K562 (cell line): ENCODE measurements at regions not wholly inside any gene's neighbourhood (a gene's known extent, or its start where the extent isn't known, plus 50 kb on each side); places are given as distances from the start of the nearest gene placed in this dataset.

Experiments
- ATAC-seq: fragments of 200-7000 bp; cut with Tn5 transposase; 3 replicates; pipeline ENCODE4 v1.9.1; 2020; ENCODE audit warnings: moderate library complexity
- BruUV-seq: library from RNA; stranded (reverse); fragments of 400-500 nt; replicated peaks from 2 replicates; lab custom pipeline; 2021; lab: Mats Ljungman, UMichigan
- CTCF ChIA-PET: fragments of 300-600 bp; formaldehyde crosslinking; extraction: SDS; loops from one replicate; lab custom pipeline; 2021; ENCODE audit warnings: low intra/inter-chr PET ratio; lab: Yijun Ruan, JAX
- POLR2A ChIA-PET: fragments of 300-600, 350-650 bp; sonication (Branson Sonifier 250); formaldehyde crosslinking; extraction: SDS; loops from one replicate; lab custom pipeline; 2021; ENCODE audit warnings: antibody characterized with exemption, inconsistent platforms; lab: Yijun Ruan, JAX
- DNase-seq, 4 experiments: peaks; one replicate each; pipeline versions ENCODE4 v3.0.0 to v3.0.0-alpha.2; 2011 to 2018; ENCODE audit warnings: low spot score in 3 of 4, mixed read lengths in 3 of 4; ENCODE audit errors: extremely low read depth in 1 of 4
- FAIRE-seq: peaks from 2 replicates; lab custom pipeline; 2011; peaks lifted over from hg19 to GRCh38; lab: Jason Lieb, UNC
- H2AFZ ChIP-seq: 2 replicates; pipeline ENCODE4 v1.6.0; 2011; ENCODE audit warnings: low read depth, low read length, control low read depth, inconsistent platforms
- H3K27ac ChIP-seq: fragments of 200-600 bp; 3 replicates; pipeline ENCODE4 v1.8.0; 2011; ENCODE audit warnings: low read depth, mild to moderate bottlenecking, control low read depth, inconsistent platforms, low read length, moderate library complexity, mixed read lengths; ENCODE audit errors: extremely low read depth
- H3K27me3 ChIP-seq, 2 experiments: fragments of 300-600 bp in 1 of 2; 2 replicates in 1 of 2; 3 replicates in 1 of 2; pipeline versions ENCODE4 v1.6.0 to v1.8.0; 2011; ENCODE audit warnings: inconsistent platforms in 2 of 2, low read length in 2 of 2, mild to moderate bottlenecking in 1 of 2, mixed read lengths in 1 of 2, moderate library complexity in 1 of 2; ENCODE audit not compliant: control insufficient read depth in 2 of 2, insufficient read depth in 2 of 2
- H3K36me3 ChIP-seq: fragments of 300-600 bp; 3 replicates; pipeline ENCODE4 v1.8.0; 2011; ENCODE audit warnings: mild to moderate bottlenecking, low read length, inconsistent platforms; ENCODE audit not compliant: control insufficient read depth, insufficient read depth
- H3K4me1 ChIP-seq, 2 experiments: fragments of 200-600 bp in 1 of 2; replicated peaks in 1 of 2; 2 replicates in 1 of 2; 3 replicates in 1 of 2; pipeline versions ENCODE4 v1.5.1 to v1.8.0; 2011; ENCODE audit warnings: inconsistent platforms in 2 of 2, low read length in 2 of 2, mild to moderate bottlenecking in 1 of 2, mixed read lengths in 1 of 2, moderate library complexity in 1 of 2; ENCODE audit not compliant: control insufficient read depth in 2 of 2, insufficient read depth in 2 of 2
- H3K4me2 ChIP-seq: 2 replicates; pipeline ENCODE4 v1.6.1; 2011; ENCODE audit warnings: low read length, control low read depth, inconsistent platforms, mixed read lengths; ENCODE audit not compliant: insufficient read depth
- H3K4me3 ChIP-seq: fragments of 200-600 bp; sonication (generic), shearing (Covaris generic); 2 replicates; pipeline ENCODE4 v1.5.1; 2016; ENCODE audit warnings: control low read depth, inconsistent platforms
- H3K79me2 ChIP-seq: fragments of 200-600 bp; 3 replicates; pipeline ENCODE4 v1.8.0; 2011; ENCODE audit warnings: low read length, inconsistent platforms; ENCODE audit not compliant: control insufficient read depth, insufficient read depth
- H3K9ac ChIP-seq, 2 experiments: 2 replicates each; pipeline versions ENCODE4 v1.6.0 to v1.6.1; 2011; ENCODE audit warnings: low read depth in 2 of 2, low read length in 2 of 2, control low read depth in 1 of 2, inconsistent platforms in 1 of 2, mild to moderate bottlenecking in 1 of 2, mixed read lengths in 1 of 2; ENCODE audit not compliant: insufficient read depth in 1 of 2
- H3K9me1 ChIP-seq: one replicate; pipeline ENCODE4 v1.6.0; 2011; ENCODE audit warnings: inconsistent platforms, mild to moderate bottlenecking, low read length, moderate library complexity; ENCODE audit not compliant: control insufficient read depth, insufficient read depth
- H3K9me3 ChIP-seq: replicated peaks from 2 replicates; pipeline ENCODE4 v1.5.1; 2011; ENCODE audit warnings: low read depth, low read length, inconsistent platforms; ENCODE audit not compliant: control insufficient read depth, insufficient read depth
- H4K20me1 ChIP-seq: replicated peaks from 2 replicates; pipeline ENCODE4 v1.6.1; 2011; ENCODE audit warnings: low read length, inconsistent platforms, mixed read lengths; ENCODE audit not compliant: control insufficient read depth, insufficient read depth
- BDP1 ChIP-seq: IDR thresholded peaks from 3 replicates; pipeline ENCODE4 v1.6.1; 2011; ENCODE audit not compliant: insufficient read length, insufficient read depth
- CGGBP1 ChIP-seq: fragments of 250-450 bp; sonication (Bioruptor Pico); IDR thresholded peaks from 2 replicates; pipeline ENCODE4 v1.9.0; 2021; ENCODE audit warnings: mild to moderate bottlenecking
- CTBP1 ChIP-seq: fragments of 450-650 bp; IDR thresholded peaks from 2 replicates; pipeline ENCODE4 v1.6.1; 2016; ENCODE audit warnings: borderline replicate concordance
- ETV6 ChIP-seq, 3 experiments: fragments of 150-350 bp in 1 of 3; sonication (generic) in 1 of 3; formaldehyde crosslinking in 1 of 3; IDR thresholded peaks; 2 replicates each; pipeline versions ENCODE4 v1.6.1 to v1.8.0; 2014 to 2022; ENCODE audit warnings: borderline replicate concordance in 2 of 3, low read depth in 2 of 3, antibody characterized with exemption in 1 of 3, low read length in 1 of 3, mild to moderate bottlenecking in 1 of 3, missing genetic modification reagents in 1 of 3
- GTF3C2 ChIP-seq: IDR thresholded peaks from 3 replicates; pipeline ENCODE4 v1.6.1; 2011; ENCODE audit warnings: borderline replicate concordance, mild to moderate bottlenecking, moderate library complexity; ENCODE audit not compliant: insufficient read length; ENCODE audit errors: extremely low read depth
- HDAC3 ChIP-seq: fragments of 450-650 bp; IDR thresholded peaks from 2 replicates; pipeline ENCODE4 v1.6.1; 2018; ENCODE audit warnings: borderline replicate concordance, mild to moderate bottlenecking, moderate library complexity; ENCODE audit not compliant: partially characterized antibody
- IRF9 ChIP-seq: fragments of 450-650 bp; IDR thresholded peaks from 2 replicates; pipeline ENCODE4 v1.6.1; 2016; ENCODE audit warnings: missing biosample characterization, missing genetic modification characterization
- MAFG ChIP-seq: fragments of 450-650 bp; conservative IDR thresholded peaks from 2 replicates; pipeline ENCODE4 v1.6.1; 2016; ENCODE audit warnings: missing genetic modification characterization, missing compliant biosample characterization
- MYC ChIP-seq, 2 experiments: fragments of 250-450 bp in 1 of 2; sonication (Bioruptor Pico) in 1 of 2; IDR thresholded peaks; 2 replicates each; pipeline versions ENCODE4 v1.5.1 to v1.6.1; 2012 to 2021; ENCODE audit warnings: low read depth in 2 of 2, borderline replicate concordance in 1 of 2, improper control_type of control experiment in 1 of 2, low read length in 1 of 2, mild to moderate bottlenecking in 1 of 2, moderate library complexity in 1 of 2
- OTX1 ChIP-seq: fragments of 450-650 bp; formaldehyde crosslinking; IDR thresholded peaks from 2 replicates; pipeline ENCODE4 v1.4.0; 2022; ENCODE audit warnings: mild to moderate bottlenecking
- PRMT5 ChIP-seq: sonication (generic); formaldehyde crosslinking; IDR thresholded peaks from 2 replicates; pipeline ENCODE4 v1.5.0; 2020; ENCODE audit warnings: missing genetic modification reagents
- SMC3 ChIP-seq: conservative IDR thresholded peaks from 2 replicates; pipeline ENCODE4 v1.6.1; 2011; ENCODE audit warnings: low read depth, low read length, improper control_type of control experiment; ENCODE audit not compliant: insufficient read depth
- THRAP3 ChIP-seq: fragments of 450-650 bp; IDR thresholded peaks from 2 replicates; pipeline ENCODE4 v1.6.1; 2016; ENCODE audit warnings: mild to moderate bottlenecking, inconsistent platforms, borderline replicate concordance
- ZBTB33 ChIP-seq: sonication (generic); formaldehyde crosslinking; IDR thresholded peaks from 2 replicates; pipeline ENCODE4 v1.8.1; 2023; ENCODE audit warnings: mild to moderate bottlenecking, missing genetic modification reagents
- ZBTB34 ChIP-seq: fragments of 250-450 bp; sonication (Bioruptor Pico); IDR thresholded peaks from 2 replicates; pipeline ENCODE4 v1.8.0; 2021; ENCODE audit warnings: mild to moderate bottlenecking, moderate library complexity
- WGBS: fragments of 100-300 bp; shearing (Covaris generic); methylation state at CpG from one replicate; pipeline ENCODE4 v1.1.6; 2016; ENCODE audit warnings: low coverage, mixed read lengths; ENCODE audit not compliant: insufficient coverage; ENCODE audit errors: missing lambda C conversion rate; 5-methylcytosine and 5-hydroxymethylcytosine counted together
- in situ Hi-C: fragments of 300-500 bp; cut with MboI; formaldehyde crosslinking; loops from 4 replicates; pipeline ENCODE4 v1.15.0; 2018; ENCODE audit warnings: inconsistent platforms, mixed read lengths
- intact Hi-C: fragments of 100-400 bp; cut with micrococcal nuclease; formaldehyde crosslinking; loops from 2 replicates; pipeline ENCODE4 v1.14.2; 2022

- FAIRE-seq, result no peak
- TF ChIP-seq MYC (IDR thresholded peaks at IDR 0.05; ENCODE audit: low read depth, low read length) (no peak), MYC (CRISPR knock-in tag; IDR thresholded peaks at IDR 0.05; ENCODE audit: borderline replicate concordance, low read depth) (no peak), GTF3C2 (no peak), CTBP1 (no peak), ZBTB34 (CRISPR knock-in tag) (no peak), THRAP3 (no peak), OTX1 (CRISPR knock-in tag) (no peak), MAFG (tag) (no peak), ETV6 (IDR thresholded peaks at IDR 0.05; ENCODE audit: borderline replicate concordance in 1 of 2, low read depth in 2 of 2, low read length in 1 of 2) (no peak), ETV6 (CRISPR knock-in tag; IDR thresholded peaks at IDR 0.05; ENCODE audit: borderline replicate concordance) (no peak), CGGBP1 (CRISPR knock-in tag) (no peak), IRF9 (no peak), ZBTB33 (no peak), SMC3 (no peak), HDAC3 (no peak), PRMT5 (CRISPR knock-in tag) (no peak), BDP1 (no peak)
These were observed 140.6 kb upstream of the KLF4 start for GRCh38 chr9:107630156-107630555.

More at GRCh38 chr9:107630156-107630555, 140.6 kb upstream of the KLF4 start:
- H3K4me3 ChIP-seq, result no peak overlapping the region
- peaks cover 11 to 41% of the 10 kb centered on the region in 2 experiments for H3K27me3 ChIP-seq
- BruUV-seq, result no TSS peak
- no peaks in the 10 kb centered on the region for H4K20me1 ChIP-seq
- no peak for DNase-seq
- no peaks in the 10 kb centered on the region for H3K36me3 ChIP-seq
- H3K79me2 ChIP-seq, result no peaks in the 10 kb centered on the region
- in situ Hi-C loops, result no loop called here
- WGBS, result 9% methylated on average over 6 of the region's 6 CpGs
- CTCF ChIA-PET, result no interaction called here
- no peak overlapping the region for H3K27ac ChIP-seq
- no peak overlapping the region for H2AFZ ChIP-seq
- no peaks in the 10 kb centered on the region for H3K9me1 ChIP-seq
- no peak for ATAC-seq
- intact Hi-C loops, result no loop called here
- POLR2A ChIA-PET, result no interaction called here
- no peak overlapping the region for H3K9ac ChIP-seq
- H3K9me3 ChIP-seq, result no peaks in the 10 kb centered on the region
- H3K4me1 ChIP-seq, result no peaks in the 10 kb centered on the region
- H3K4me2 ChIP-seq, result no peak overlapping the region
